ENCODE measurements at regions not wholly inside any gene's neighbourhood (a gene's known extent, or its start where the extent isn't known, plus 50 kb on each side); places are given as distances from the start of the nearest gene placed in this dataset.
"Not testable (repeated sequence)": the region's sequence is repeated elsewhere in the genome, so short reads cannot be mapped to it uniquely, and the experiment has no call there.

DNA sequence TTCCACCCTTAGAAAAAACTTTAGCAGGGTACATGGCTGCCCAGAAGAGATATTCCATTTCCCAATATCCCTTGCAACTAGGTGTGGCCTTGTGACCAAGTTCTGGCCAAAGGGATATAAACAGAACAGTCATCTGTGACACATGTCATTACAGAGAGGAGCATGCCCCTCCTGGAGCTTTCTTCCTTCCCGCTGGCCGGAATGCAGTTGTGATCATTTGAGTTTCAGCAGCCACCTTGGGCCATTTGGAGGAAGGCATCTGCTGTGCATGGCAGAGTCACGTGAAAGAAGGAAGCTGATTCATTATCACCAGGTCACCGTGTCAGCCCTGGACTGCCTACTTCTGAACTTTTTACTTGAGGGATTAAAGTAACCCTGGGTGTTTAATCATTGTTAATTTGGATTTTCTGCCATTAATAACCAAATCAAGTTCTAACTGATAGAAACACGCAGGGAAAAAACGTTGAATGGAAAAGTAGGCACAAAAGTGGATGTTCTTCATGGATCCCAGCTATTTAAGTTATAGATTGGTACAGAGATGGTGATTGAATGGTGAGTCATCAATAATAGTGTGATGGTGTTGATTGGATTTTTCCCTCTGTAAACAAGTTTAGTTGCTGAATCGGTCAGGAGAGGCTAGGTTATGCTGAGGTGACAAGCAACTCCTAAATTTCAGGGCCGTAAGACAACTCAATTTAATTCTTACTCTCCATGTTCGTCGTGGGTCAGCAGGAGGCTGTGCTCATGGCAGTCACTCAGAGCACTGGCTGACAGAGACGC lies 80.7 kb upstream of the CCDC167 start:
- Histone ChIP-seq H3K9me3 (no peaks in the 10 kb centered on the region), H3K4me3 (no peak overlapping the region), H3K36me3 (no peaks in the 10 kb centered on the region), H3K27me3 (no peaks in the 10 kb centered on the region)
- no peak for DNase-seq

DNA sequence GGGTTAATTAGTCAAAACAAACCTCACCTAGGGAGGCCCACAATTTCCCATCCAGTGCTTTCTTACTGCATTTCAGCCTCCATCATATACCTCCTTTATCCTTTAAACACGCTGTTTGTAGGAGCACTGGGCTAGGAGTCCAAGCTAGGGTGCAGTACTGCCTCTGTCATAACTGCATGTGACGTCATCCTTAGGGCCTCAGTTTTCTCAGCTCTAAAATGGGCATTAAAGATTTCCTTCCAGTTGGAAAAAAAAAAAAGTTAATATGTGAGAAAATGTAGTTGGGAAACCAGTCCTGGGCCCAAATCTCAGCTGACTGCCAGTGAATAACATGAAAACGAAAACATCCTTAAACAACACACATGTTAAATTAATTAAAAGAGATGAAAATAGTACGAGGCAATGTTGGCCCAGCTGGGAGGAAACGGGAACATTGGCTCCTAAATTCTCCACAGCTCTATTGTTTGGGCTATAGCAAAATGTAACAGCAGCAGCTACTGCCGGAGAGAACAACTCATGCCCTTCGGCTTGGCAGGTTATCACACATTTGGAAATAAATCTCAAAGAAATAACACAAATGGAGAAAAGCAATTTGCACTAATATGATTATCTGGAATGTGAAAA lies 79.9 kb upstream of the CCDC167 start:
- no peaks in the 10 kb centered on the region for H3K9me3 ChIP-seq
- DNase-seq, result no peak
- H3K27me3 ChIP-seq, result no peaks in the 10 kb centered on the region
- no peaks in the 10 kb centered on the region for H3K36me3 ChIP-seq
- H3K4me3 ChIP-seq, result no peak overlapping the region

DNA sequence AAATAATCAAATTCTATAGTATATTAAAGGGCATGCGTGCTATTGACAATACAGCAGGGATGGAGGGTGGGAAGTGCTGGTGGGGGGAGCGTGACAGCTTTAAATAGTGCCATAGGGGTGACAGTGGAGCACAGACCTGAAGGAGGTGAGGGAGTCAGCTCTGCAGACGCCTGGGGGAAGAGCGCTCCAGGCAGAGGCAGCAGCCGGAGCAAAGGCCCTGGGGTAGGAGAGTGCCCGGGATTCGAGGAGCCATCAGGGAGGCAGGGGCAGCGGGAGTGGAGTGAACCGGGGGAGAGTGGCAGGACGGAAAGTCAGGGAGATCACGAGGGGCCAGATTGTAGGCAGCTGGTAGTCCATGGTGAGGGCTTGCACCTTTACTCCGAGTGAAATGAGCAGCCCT lies 78.4 kb upstream of the CCDC167 start:
- no peak for DNase-seq
- Histone ChIP-seq H3K4me3 (no peak overlapping the region), H3K27me3 (no peaks in the 10 kb centered on the region), H3K36me3 (no peaks in the 10 kb centered on the region), H3K9me3 (no peaks in the 10 kb centered on the region)

DNA sequence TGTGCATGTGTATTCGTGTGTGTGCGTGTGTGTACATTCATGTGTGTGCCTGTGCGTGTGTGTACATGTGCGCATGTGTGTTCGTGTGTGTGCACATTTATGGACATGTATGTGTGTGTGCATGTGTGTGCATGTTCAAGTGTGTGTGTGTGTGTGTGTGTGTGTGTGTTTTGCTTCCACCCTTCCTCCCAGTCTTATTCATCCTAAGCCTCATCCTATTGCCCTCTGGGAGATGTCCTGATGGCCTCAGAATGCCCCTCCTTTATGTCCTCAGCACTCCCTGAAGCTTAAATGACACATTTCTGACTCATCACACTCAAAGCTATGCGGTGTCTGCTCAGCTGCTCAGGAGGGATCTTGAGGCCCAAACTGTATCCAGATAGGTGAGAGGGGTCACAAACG lies 76.6 kb upstream of the CCDC167 start:
- Histone ChIP-seq H3K4me3 (no peak overlapping the region), H3K36me3 (no peaks in the 10 kb centered on the region), H3K27me3 (no peaks in the 10 kb centered on the region), H3K9me3 (no peaks in the 10 kb centered on the region)
- peak; percentile 33 for DNase-seq

DNA sequence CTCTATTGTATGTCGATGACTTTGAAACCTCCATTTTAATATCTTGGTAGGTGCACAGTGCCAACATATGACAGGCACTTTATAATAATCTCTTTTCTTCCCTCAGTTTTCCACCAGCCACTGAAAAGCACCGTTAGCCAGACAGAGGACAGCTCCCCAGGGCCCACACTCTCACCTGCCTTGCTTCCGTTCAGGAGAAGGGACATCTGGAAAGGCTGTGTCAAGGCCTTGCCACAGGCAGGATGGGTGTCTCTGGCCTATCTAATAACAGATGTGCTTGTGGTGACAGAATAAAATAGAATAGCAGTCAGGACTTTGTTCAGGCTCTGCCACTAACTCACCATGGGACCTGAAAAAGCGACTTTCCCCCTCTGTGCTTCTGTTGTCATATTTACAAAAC lies 75.5 kb upstream of the CCDC167 start:
- no peak for DNase-seq
- Histone ChIP-seq H3K4me3 (no peak overlapping the region), H3K36me3 (no peaks in the 10 kb centered on the region), H3K27me3 (no peaks in the 10 kb centered on the region), H3K9me3 (no peaks in the 10 kb centered on the region)

DNA sequence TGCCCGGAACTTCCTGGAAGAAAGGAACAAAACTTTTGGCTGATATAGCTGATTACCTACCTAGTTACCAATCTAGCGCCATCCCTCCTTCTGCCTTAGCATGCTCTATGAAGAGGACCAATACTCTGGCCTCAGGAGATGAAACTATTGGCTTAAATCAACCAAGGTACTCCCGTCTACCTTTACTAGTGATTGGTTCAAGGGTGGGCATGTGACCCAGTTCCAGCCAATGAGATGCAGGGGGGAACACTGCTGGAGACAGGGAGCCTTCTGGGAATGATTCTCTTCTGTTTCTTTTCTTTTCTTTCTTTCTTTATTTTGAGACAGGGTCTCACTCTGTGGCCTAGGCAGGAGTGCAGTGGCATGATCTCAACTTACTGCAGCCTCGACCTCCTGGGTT lies 72.6 kb upstream of the CCDC167 start:
- H3K9me3 ChIP-seq, result no peaks in the 10 kb centered on the region
- no peaks in the 10 kb centered on the region for H3K36me3 ChIP-seq
- DNase-seq, result no peak
- no peak overlapping the region for H3K4me3 ChIP-seq
- no peaks in the 10 kb centered on the region for H3K27me3 ChIP-seq

DNA sequence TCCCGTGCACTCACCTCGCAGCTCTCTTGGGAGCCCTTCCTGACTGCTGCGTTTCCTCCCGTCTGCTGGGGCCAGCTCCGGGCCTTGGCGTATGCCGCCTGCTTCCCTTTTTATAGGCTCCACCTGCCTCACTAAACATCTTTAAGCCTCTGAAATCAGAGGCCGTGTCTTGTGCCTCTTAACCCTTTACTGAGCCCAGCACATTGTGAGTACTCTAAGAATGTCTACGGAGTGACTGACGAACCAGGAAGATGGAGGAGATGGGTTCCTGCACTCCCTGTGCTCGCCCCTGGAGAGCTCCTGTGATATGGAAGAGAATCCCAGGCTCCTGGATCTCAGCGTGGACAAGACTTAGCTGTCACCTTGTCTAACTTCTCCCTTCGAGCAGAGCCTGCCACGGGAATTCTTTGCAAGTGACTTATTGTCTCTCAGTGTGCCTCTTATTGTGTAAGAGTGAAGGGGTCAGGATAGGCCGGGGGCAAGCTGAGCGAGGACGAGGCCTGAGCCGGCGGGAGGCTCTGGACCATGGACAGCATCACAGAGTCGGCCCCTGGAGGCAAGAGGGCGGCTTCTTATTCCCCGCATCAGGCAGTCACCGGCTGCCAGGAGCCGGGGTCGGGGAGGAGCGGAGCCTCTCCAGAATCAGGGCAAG lies 70.9 kb upstream of the CCDC167 start:
- Histone ChIP-seq H3K9me3 (no peaks in the 10 kb centered on the region), H3K4me3 (no peak overlapping the region), H3K27me3 (no peaks in the 10 kb centered on the region), H3K36me3 (no peaks in the 10 kb centered on the region)
- DNase-seq, result no peak

DNA sequence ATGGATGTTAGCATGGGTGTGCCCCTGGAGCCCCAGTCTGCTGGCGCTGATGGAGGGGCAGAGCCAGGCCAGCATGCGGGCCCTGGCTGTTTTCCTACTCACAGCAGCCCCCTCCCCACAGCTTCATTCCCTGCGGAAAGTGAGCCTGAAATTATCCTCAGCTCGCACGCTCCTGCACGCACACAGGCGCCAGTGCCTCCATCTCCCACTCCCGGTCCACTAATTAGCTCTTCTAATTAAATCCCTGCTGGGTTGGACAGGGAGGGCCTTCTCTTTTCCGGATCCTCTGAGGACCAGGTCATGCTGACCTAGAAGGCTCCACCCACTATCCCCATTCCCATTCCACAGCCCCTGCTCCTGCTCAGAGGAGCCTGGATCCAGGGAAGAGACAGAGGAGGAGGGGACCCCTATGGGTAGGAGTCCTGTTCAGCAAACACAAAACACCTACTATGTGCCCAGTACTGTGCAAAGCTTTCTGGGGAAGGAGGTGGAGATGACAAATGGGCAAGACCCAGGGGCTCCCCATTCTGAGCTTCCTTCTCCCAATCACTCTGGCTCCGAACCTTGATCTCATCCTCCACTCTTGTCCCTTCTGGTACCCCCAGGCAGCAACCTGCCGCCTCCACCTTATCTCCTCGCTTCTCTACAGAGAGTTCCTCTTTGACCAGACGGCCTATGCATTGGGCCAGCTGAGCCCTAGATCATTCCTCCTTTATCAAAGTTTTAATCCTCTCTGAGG lies 70.2 kb upstream of the CCDC167 start:
- Histone ChIP-seq H3K27me3 (no peaks in the 10 kb centered on the region), H3K36me3 (no peaks in the 10 kb centered on the region), H3K9me3 (no peaks in the 10 kb centered on the region), H3K4me3 (no peak overlapping the region)
- DNase-seq, result no peak

DNA sequence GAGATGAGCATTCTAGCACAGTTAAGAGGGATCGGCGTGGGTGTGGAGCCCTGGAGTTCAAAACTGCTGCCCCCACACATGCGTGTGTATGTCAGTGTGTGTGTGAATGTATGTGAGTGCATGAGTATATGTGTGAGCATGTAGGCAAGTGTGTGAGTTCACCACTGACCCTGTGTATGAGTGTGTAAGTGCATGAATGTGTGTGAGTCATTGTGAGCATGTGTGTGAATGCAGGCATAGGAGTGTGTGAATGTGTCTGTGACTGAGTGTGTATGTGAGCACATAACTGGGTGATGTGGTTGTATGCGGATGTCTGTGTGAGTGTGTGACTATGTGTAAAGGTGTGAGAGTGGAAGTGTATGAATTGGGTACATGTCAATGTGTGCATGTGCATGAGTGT lies 69.6 kb upstream of the CCDC167 start:
- no peak overlapping the region for H3K4me3 ChIP-seq
- no peaks in the 10 kb centered on the region for H3K36me3 ChIP-seq
- DNase-seq, result no peak
- H3K9me3 ChIP-seq, result no peaks in the 10 kb centered on the region
- H3K27me3 ChIP-seq, result no peaks in the 10 kb centered on the region

DNA sequence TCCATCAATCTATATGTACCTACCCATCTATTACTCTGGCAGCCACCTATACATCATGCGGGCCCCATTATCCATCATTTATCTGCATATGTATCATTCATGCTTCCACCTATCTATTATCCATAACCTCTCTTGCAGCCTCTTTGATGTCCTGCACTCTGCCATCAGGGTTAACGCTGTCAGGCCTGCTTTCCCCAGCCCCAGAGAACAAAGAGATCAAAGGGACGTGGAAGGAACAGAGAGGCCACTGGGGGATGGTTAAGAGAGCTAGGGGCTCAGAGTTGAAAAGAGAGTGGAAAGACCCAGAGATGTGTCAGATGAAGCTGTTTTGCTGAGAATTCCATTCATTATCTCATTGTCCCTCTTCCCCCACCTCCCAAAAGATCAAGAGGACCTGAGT lies 67.3 kb upstream of the CCDC167 start:
- Histone ChIP-seq H3K36me3 (no peaks in the 10 kb centered on the region), H3K27me3 (no peaks in the 10 kb centered on the region), H3K4me3 (no peak overlapping the region), H3K9me3 (no peaks in the 10 kb centered on the region)
- no peak for DNase-seq

DNA sequence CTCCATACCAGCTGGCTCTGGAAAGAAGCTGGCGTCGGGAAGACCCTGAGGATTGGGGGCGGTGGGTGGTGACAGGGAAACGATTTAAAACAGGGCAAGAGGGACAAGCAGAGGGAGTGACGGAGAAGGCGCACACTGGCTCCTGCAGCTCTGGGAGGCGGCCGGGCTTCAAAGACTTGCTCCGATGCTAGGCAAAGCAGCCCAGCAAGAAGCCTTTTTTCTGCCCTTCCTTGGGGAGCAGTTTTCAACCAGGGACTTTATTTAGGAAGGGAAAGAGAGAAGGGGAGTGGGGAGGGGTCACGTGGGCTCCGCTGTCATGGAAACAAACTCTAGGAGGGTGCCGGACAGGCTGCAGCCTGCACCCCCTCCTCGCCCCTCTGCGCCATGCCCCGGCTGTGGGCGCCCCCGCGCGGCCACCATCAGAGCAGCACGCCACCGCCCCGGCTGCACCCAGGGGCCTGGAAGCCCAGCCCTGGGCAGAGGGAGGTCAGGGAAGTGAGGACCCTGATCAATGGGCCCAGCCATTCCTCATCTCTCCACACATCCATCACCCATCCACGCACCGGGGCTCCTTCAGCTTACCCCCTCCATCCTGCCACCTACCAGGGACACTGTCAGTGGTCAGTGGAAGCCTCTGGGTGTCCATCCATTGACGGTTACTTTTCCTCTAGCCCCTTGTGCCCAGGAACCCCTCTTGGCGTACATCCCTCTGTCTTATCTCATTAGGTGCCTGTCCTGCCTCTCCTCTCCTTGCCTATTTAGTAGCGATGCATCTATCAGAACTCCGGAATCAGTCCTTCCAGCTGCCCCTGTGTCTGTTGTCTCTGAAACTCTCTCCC lies 66.6 kb upstream of the CCDC167 start:
- Histone ChIP-seq H3K36me3 (no peaks in the 10 kb centered on the region), H3K9me3 (no peaks in the 10 kb centered on the region), H3K4me3 (no peak overlapping the region), H3K27me3 (no peaks in the 10 kb centered on the region)
- DNase-seq, result peak; percentile 42

DNA sequence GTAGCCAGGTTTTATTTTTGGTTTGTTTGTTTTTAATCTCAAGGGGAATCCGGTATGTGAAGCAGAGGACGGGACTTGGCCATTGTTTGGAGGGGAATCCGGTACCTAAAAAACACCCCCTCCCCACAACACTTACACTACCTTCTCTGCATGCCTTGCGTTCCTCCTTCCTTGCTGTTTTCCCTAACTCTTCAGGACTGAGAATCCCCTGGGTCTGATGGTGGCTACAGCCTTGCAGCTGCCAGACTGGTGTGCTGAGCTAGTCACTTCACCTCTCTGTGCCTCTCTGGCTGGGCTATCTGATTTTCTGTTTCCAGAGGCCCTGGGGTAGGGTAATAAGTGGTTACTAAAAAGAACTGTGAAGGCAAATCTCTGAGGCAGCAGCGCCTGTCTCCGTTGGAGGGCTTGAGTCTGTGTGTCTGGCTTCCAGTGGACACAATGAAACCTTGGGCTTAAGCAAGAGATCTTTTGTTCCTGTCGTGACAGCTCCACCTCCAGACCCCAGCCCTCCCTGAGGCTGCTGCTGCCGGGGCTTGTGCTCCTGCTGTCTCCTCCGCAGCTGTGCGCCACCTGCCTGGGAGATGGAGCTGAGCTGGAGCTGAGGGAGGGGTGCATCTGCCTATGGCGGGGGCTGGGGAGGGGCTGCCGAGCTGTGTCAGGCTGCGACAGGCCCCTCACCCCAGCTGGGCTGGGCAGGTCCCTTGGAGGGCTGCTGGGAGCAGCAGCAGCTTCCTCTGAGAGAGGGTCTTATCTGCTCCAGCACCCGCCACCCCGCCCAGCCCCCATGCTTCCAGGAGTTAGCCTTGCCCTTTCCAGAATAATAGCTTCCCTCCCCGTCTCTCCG lies 65.8 kb upstream of the CCDC167 start:
- Histone ChIP-seq H3K36me3 (no peaks in the 10 kb centered on the region), H3K4me3 (no peak overlapping the region), H3K27me3 (no peaks in the 10 kb centered on the region), H3K9me3 (no peaks in the 10 kb centered on the region)
- no peak for DNase-seq

DNA sequence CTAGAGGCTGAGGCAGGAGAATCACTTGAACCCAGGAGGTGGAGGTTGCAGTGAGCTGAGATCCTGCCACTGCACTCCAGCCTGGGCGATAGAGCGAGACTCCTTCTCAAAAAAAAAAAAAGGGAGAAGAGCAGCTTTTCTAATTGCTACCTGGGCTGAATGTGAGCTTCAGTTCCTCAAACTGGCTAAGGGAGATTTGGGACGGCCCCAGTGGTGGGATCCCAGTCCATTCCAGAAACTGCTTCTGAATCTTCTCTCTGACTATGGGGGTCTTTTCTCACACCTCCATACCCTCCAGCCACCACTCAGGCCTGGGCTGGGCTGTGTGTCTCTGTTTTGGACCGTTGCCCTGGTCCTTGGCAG lies 63.2 kb upstream of the CCDC167 start:
- H3K36me3 ChIP-seq, H3K27me3 ChIP-seq, H3K4me3 ChIP-seq, DNase-seq, H3K9me3 ChIP-seq: not testable (repeated sequence)

DNA sequence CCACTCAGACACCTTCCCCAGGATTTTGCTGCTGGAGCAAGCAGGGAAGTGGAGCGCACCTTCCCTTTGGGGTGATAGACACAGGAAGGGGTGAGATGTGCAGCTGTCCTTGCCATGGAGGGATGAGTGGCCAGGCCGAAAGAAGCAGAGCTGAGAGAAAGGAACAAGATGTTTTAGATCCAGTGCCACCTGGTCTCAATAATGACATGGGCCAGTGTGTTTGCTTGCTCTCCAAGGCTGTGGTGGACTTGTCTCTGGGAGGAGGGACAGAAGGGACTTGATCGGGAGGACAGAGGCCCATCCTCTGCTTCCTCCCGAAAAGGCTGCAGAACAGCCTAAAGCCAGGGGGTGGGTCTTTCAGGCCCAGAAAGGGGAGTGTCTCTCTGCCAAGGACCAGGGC lies 61.7 kb upstream of the CCDC167 start:
- Histone ChIP-seq H3K27me3 (no peaks in the 10 kb centered on the region), H3K4me3 (no peak overlapping the region), H3K36me3 (no peaks in the 10 kb centered on the region)

DNA sequence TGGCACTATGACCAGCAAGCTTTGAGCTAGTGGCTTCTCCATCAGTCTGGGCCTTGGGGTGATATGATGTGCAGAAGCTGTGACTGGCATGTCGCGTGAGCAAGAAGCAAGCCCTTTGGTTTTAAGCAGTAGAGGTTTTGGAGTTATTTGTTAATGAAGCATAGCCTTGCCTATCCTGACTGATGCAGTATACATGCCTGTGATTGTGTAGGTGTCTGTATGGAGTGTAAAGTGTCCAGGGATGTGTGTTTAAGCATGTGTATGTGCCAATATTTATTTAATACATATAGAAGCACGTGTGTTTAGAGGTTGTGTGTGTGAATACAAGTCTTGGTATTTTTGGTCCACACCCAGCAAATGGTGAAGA lies 61.0 kb upstream of the CCDC167 start:
- Histone ChIP-seq H3K9me3 (no peaks in the 10 kb centered on the region), H3K4me3 (no peak overlapping the region), H3K36me3 (no peaks in the 10 kb centered on the region), H3K27me3 (no peaks in the 10 kb centered on the region)
- no peak for DNase-seq

More for the DNA sequence above, 61.7 kb upstream of the CCDC167 start:
- no peak for DNase-seq
- H3K9me3 ChIP-seq, result no peaks in the 10 kb centered on the region

DNA sequence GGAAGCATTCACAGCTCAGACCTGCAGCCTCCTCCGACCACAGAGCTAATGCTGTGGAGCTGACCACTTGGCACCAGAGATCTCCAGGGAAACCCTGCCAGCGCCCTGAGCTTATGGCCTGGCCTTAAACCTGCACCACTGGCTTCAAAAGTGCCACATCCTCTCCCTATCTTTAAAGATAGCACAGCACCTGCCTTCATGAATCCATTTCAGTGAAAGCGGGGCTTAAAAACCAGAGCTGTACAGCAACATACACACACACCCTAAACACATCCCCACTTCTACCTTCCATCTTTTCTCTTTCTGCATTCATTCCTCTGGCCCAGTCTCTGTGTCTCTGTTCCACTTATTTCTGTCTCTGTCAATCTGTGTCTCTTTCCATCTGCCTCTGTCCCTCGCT lies 59.8 kb upstream of the CCDC167 start:
- no peak overlapping the region for H3K4me3 ChIP-seq
- H3K27me3 ChIP-seq, result no peaks in the 10 kb centered on the region
- no peaks in the 10 kb centered on the region for H3K9me3 ChIP-seq
- no peak for DNase-seq
- H3K36me3 ChIP-seq, result no peaks in the 10 kb centered on the region
